T-helper 1 cell (primary cell): ENCODE measurements at regions not wholly inside any gene's neighbourhood (a gene's known extent, or its start where the extent isn't known, plus 50 kb on each side); places are given as distances from the start of the nearest gene placed in this dataset.

Experiments
- DNase-seq, 5 donors: peaks; one replicate each; pipeline ENCODE4 v3.0.0-alpha.2; 2012 to 2020

DNA sequence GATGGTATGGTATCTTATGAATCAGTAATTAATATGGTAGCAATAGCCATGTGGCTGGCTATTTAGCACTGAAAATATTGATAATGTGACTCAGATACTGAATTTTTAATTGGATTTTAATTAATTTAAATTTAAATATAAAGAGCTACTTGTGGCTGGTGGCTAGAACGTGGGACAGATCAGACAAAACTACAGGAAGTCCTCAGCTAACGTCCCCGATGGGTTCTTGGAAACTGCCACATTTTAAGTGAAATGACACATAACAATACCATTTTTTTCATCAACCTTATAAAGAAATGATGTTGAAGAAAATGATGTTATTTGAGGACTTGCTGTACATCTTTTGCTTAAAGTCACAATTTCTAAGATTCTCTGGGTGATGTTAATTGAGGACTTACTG, 138.1 kb upstream of the FLRT2 start:
- DNase-seq, result peak in 1 of 5 donors; percentile 46

DNA sequence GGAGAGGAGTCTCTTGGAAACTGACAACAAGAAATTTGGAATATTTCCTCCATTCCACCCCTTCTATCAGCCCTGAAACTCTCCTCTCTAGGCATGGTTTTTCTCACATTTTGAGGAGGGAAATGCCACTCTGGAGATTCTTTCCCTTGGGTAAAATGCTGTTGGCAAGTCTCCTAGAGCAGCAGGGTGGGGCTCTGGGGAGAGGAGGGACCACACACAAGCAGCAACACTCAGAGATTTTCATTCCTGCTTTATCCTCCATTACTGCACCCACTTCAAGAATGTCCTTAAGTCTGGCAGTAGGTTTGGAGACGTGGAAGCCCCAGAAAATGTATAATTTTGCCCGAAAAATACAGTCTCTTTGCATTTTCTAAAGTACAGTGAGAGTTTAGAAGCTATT, 130.8 kb upstream of the FLRT2 start:
- no peak for DNase-seq

DNA sequence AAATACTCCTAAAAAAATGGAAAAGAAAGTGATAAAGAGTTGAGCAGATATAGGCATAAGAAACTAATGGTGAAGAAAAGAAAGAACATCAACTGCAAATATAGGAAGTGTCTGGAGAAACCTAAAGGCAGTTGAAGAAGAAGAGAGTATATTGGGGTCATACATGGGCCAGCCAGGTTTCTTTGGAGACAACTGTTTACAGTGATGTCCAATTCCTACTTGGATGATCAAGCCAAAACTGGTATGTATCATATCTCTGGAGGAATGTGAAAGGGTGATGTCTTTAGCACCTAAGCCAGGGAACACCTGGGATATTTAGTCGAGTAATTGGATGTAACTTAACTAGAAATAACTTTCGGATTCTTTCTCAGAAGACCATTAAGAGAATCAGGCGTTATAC, 129.3 kb upstream of the FLRT2 start:
- DNase-seq, result no peak

DNA sequence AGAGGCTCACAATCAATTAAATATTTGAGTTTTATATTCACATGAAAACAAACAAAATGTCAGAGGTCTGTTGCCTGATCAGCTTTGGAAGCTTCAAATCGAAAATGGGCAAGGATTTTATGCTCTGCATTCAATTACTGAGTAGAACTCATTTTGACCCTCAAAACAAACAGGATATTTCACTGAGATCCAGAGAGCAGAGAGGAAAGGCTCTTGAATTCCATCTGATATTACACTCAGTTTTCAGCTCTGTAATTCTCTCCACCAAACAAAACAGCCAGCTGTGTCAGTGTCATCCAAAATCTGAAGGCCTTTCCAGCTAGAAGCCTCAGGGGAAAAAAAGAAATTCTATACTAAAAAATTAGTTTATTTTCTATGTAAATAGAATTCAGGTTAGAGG, 128.6 kb upstream of the FLRT2 start:
- no peak for DNase-seq

DNA sequence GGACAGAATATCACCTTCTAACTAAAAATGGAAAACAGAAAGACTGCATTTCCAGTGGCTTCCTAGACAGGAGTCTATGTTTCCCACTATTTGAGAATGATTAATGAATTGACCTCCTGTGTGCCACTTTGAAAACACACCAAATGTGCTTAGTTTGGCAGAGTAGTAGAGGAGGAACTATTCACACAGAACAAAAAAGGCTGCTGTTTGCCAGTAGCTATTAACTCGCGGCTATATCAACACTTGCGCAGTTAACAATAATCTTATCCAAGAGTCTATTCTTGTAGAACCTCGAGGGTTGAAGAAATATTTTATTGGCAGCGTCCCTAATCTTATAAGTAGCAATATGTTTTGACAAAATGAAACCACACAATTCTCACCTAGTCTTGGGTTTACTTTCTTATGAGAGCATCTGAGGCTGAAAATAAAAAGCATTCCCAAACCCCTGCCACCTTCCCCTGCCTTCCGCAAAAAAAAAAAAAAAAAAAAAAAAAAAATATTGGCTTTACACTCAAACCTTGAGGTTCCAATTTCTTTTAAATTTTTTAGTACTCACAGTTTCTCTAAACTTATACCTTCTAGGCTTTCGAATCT, 127.3 kb upstream of the FLRT2 start:
- DNase-seq, result no peak

DNA sequence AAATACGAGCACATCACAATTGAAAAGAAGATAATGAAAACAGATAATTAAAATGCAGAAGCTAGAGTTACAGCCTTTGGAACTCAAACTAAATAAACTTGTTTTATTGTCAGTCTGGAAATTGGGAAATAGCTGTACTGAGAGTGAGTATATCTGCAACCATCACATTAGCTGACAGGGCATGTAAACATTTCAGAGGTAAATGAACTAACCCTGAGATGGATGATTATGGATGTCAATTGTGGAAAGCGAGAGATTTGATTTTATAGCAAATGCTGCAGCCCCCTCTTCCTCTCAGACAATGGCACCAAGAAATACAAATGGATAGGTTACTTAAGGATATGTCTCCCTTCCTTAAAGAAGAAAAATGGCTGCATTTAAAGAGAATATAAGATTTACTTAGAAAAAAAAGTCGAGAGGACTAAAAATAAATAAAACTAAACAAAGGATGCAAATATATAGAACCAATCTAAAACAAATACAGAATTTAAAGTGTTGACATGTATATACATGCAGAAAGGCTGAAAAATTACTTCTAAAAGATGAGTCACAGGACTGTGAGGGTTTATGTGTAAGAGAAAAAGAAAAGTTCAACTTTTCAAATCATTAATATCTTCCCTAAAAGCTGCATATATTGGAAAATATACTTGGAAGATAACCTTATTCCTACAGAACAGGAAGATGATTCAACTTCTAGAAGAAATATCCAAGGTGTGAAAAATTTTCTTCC, 120.3 kb upstream of the FLRT2 start:
- DNase-seq, result no peak

DNA sequence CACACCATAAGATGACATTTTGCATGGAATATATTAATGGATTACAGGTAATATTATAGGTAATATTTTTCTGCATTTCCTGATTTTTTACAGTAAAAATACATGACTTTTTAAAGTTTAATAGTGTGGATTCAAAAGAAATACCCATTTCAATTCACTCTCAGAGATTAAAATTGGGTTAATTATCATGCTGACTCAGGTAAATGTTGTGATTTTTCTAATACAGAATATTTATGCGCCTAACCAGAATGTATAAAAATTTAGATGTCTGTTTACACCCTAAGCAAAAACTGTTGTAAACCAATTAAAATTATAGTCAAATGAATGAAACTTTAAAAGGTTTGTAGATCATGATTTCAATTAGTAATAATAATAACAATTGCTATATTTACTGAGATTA, 117.2 kb upstream of the FLRT2 start:
- DNase-seq, result no peak

DNA sequence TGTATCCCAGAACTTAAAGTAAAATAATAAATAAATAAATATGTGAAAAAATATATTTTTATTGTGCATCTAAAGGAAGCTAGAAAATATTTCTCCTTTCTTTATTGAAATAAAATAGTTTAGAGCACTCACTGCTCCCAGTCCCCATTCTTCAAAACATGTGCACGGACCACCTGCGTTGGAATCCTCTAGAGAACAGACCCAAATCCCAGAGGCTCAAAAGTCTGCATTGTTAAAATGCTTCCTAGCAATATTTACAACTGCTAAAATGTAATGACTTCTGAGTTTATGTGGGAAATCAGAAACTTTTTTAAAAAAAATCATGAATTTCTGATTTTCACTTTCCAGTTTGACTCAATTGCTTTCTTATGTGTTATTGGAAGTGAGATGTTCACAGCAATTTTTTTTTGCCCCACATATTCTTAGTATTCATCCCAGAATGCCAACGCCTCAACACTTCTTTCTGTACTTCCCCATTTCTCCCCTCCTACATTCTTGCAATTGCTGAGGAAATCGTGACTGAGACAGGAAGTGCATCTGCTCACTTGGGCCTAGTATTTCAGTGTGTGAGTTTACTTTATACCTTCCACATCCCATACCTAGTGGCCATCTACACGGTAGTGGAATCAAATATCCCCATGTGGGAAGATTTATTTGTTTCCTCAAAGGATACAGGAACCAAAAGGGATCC, 116.0 kb upstream of the FLRT2 start:
- DNase-seq, result no peak

DNA sequence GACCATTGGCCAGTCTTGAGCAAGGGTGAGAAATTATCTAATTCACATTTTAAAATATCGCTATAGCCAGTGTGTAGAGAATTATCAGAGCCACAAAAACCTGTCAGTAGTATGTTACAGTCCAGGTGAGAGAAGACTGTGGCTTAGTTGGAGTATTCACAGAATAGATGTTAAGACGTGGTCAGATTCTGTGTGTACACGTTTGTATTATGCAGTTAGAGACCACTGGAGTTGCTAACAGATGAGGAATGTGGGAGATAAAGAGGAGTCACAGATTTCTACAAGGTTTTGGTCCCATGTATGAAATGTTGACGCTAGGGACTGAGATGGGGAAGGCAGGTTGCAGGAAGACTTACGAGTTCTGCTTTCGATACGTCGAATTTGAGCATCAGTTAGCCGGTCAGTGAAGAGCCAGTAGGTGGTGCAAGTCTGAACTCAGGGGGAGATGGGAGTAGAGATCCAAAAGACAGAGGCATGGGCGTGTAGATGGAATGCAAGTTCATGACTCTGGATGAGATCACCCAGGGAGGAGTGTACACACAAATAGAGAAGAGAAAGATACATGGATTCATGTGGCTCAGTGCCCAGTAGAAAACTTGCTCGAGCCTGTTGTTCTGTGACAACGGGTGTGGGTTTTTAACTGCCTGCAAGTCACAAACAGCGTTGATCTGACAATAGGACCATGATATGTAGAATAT, 114.8 kb upstream of the FLRT2 start:
- no peak for DNase-seq

DNA sequence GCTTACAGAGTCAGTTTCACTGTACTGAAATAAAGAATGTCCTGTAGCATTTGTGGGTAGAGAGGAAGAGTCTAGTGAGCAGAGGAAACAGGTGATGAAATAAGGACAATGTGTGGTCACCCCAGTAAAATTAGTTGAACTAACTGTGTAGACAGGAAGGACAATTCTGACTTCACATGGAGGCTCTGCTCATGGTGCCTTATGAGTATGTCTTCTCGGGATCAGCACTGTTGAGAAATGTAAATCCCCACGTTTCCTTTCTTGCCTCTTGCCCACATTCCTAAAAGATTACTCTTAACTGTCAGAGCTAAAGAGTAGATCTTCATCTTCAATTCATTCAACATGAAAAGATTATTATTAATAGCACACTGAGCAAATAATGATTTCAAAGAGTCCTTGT, 113.2 kb upstream of the FLRT2 start:
- DNase-seq, result no peak

DNA sequence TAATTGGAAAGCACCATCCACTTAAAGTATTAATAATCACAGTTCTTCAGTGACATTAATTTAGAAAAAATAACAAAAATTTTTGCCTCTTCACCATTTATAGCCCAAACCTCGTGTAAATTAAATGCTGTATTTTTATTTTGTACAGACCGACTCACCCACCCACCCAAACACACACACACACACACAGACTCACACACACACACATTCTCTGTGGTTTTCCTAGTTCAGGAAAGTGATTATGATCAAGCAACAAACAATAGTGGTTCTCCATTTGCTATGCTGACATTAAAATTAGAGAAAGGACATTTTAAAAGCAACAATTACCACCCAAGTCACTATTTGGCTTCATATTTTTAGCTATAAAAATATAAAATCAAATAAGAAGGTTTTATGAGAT, 112.5 kb upstream of the FLRT2 start:
- DNase-seq, result no peak

DNA sequence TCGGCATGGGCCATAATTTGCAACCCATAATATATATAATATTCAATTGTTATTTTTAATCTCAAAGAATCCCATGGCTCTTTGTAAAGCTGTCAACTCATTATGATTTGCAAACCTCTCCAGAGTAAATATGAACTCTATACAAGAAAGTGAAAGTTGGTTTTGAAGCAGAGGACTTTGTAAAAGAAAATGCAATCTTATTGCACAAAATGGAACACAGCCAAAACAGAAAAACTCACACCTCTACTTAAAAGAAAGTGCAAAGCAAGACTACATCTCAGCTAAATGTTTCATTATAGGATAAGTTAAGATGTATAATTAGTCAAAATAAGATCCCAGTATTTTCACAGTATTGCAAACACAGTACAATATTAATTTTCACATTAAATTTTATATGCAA, 111.2 kb upstream of the FLRT2 start:
- no peak for DNase-seq

DNA sequence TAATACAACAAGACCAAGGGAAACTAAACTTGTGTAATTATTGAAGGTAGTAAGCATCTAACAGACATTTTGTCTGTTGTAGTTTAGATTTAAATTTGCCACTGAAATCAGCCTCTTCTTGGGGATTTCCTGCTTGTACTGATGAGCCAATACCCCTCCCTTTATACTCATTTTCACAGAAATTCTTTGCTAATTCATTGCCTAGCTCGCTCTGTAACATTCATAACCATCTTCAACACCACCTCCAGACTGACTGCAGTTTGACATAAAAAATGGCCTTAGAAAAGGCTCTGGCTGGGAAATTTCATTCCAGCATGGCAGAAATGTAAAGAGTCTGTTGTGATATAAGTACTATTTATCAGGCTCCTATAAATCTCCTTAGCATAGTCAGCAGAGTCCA, 109.7 kb upstream of the FLRT2 start:
- no peak for DNase-seq

DNA sequence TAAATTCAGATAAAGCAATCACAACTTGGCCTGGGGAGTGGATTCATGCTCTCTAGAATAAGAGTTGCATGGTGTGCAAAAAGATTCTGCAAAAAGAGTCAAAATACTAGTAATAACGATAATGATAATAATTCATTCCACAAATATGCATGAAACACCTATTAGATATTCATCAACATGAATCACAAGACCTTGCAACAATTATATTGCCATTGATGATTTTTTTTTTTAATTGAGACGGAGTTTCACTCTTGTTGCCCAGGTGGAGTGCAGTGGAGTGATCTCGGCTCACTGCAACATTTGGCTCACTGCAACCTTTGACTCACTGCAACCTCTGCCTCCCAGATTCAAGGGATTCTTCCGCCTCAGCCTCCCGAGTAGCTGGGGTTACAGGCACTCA, 109.2 kb upstream of the FLRT2 start:
- no peak for DNase-seq

DNA sequence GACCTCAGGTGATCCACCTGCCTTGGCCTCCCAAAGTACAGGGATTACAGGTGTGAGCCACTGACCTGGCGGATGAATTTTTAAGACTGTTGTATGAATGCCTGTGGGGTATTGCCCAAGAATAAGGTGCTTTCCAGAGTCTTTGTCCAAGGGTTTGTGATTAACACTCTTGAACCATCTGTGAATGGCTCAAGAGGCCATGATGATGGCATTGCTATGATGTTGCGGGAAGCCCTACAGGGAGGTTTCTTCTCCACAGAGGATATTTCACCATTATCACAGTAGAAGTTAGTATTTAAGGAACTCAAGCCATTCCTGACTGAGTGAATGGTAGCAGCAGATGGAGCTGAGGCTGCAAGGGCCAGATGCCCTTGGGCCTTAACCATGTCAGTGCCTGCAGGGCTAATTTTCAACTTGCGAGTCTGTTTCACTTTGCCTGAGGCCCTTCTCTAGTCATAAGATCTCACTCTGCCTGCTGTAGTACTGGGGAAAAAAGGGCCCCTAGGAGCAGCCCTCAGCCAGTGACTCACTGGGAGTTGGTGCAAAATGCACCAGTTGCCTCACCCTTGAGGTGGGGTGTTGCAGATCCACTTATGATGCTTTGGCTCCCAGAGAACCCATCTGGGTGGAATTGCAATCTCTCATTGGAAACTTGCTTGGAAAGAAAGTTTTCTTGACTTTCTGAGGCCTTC, 108.6 kb upstream of the FLRT2 start:
- DNase-seq, result no peak

DNA sequence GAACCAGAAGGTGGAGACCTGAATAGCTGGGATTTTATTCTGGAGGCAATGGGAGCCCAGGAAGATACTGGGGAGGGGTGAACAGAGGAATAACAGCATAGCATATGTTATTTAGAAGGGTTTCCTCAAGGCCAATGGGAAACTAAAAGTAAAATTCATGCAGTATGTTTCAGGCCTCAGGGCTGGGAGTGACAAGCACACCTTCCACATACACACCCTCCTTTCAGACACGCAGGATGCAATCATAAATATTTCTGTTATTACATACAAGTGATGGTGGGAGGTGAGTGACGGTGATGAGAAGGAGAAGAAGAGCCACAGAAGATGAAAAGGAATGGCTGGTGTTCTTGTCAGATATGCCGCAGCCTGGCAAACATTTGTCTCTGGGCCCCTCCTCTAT, 106.1 kb upstream of the FLRT2 start:
- DNase-seq, result no peak

DNA sequence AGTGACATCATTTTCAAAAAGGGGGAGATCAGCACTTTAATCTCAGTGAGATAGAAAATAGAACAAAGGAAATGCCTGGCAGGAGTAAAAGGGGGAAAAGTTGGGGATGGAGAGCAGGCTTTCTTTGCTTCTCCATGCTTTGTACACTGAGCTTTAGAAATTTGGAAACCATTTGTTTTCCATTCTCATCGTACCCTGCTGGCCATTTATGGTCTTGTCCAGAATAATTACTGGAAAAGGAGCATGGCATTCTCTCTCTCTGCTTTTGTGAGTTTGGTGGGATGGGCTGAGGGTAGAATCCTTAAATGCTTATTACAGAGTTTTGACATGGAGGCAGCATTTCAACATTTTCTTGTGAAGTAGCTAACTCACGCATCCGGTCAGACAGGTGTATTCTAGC, 104.4 kb upstream of the FLRT2 start:
- DNase-seq, result no peak

DNA sequence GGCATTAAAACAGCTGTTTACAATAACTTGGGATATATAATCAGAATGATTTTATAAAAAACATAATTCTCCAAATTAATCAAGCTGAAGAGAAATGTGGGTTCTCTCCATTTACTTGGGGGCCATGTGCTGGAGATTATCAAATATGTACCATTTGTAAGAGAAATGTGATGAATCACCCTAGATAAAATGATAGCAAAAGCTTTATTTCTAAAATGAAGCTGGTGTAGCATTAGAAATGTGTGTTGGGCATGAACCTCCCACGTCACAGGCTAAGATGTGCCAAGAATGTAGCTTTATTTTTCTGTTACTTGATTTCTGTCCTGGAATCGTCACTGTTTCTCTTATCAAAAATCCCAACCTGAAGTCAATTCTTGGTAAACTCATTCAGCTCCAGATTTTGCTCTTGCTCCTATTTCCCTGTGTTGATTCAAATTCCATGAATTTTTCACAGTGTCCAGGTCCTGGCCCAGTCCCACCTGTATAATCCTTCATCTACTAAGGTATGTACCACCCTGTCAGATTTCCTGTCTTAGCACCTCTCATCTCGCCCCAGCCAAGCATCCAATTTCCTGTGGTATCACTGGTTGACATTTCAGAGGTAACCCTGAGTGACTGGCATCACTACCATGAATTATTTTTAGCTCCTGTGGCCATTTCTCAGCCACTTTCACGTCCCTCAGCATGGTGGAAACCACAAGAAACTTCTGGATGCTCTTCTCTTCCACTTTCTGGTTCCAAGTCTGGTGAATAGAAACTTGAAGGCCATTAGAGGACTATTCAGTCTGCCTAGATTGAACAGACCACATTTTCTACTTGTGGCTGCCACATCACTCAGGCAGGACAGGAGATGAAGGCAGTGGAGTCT, 103.6 kb upstream of the FLRT2 start:
- DNase-seq, result no peak

DNA sequence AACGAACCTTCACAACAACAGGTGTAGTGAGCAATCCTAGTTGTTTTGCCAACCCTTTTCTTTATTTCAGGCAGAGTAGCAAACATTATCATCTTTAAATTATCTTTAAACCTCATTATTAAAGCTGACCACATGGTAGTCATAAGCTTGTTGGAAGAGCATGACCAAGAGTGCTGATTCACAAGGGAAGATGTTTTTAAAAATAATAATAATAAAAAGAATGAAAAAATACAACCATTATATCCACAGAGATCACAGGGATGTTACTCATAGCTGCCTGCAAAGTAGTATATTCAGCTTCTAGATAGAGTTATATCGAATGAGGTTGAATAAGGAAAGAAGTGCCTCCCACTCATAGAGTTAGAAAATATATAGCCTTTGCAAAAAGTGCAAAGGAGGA, 101.0 kb upstream of the FLRT2 start:
- DNase-seq, result no peak

DNA sequence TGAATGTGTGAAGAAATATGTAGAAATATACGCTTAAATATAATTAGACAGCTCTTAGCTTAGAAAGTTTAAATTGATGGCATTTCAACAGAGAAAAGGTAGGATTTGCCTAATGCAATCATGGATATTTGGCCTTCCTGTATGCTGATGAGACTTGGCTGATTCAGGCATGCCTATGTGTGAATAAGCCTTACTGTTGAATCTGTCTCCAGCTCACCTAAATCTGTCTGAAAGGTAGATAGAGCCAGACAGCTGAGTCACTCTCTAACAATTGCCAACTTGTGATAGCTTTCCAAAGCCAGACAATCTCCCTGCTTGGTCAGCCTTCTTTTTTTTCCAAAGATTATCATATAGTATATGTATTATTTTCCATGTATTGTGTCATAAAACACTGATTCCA, 92.8 kb upstream of the FLRT2 start:
- DNase-seq, result no peak

DNA sequence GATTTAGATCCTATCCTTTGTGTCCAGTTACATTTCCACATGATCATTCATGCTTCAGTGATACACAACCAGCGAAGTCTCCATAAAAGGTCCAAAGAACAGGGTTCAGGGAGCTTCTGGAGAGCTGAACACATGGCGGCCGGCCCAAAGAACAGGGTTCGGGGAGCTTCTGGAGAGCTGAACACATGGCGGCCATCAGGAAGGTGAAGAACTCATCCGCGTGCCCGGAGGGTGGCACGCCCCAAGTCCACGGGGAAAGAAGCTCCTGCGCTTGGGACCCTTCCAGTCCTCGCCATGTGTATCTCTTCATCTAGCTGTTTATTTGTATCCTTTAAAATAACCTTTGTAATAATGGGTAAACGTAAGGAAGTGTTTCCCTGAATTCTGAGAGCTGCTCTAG, 91.9 kb upstream of the FLRT2 start:
- DNase-seq, result no peak

DNA sequence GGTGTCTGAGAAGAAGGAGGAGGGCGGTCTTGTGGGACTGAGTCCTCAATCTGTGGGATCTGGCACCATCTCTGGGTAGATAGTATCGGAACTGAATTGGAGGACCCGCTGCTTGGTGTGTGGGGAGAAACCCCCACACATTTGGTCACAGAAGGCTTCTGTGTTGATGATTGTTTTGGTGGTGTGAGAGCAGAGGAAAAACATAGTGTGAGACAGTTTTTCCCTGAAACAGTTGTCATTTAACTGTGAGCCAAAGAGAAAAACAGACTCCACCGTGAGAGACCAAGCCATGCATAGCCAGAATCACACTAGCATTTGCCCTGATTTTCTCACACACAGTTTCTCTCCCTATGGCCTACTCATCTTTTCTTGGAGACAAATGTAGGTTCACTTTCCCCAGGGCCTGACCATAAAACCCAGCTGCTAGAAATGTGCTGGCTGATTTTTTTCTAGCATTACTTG, 91.4 kb upstream of the FLRT2 start:
- DNase-seq, result no peak
